RCC 7860 (cell line): ENCODE measurements at regions not wholly inside any gene's neighbourhood (a gene's known extent, or its start where the extent isn't known, plus 50 kb on each side); places are given as distances from the start of the nearest gene placed in this dataset.
"Not testable (repeated sequence)": the region's sequence is repeated elsewhere in the genome, so short reads cannot be mapped to it uniquely, and the experiment has no call there.

Source experiments
- DNase-seq: peaks from one replicate; pipeline ENCODE4 v3.0.0-alpha.2; 2015; ENCODE audit warnings: low spot score
- FAIRE-seq: peaks from 2 replicates; lab custom pipeline; 2012; peaks lifted over from hg19 to GRCh38; lab: Jason Lieb, UNC

GRCh38 chr11:67780056-67780455 is 105.6 kb upstream of the ALDH3B2 start:
- FAIRE-seq = no peak
- DNase-seq = no peak

DNA sequence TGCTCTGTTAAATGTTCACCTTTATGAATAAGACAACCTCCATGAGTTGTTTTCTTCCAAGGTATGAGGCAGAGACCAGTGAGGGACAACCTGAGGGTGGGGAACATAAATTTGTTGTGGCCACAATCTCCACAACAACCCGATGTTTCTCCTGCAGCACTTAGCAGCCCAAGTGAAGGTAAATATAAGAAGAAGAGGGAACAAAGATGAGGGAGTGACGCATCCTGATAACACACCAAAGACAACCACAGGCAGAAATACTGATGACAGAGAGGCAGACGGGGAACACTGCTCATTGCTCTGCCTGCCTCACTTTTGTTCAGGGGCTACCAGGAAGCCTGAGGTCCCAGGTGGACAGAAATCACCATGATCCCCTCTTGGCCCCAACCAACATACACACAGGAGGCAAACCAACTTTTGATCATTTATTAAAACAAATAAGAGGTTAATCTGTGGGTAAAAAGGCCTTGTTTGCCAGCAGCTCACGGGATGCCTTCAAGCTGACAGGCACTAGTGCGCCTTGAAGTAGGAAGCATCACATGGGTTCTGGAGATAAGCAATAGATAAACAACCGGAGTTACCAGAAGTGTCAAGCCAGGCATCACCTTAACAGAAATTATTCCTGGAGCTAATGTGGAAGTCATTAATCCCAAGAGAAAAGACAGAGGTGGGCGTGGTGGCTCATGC is 104.9 kb upstream of the ALDH3B2 start:
- DNase-seq, FAIRE-seq: not testable (repeated sequence)

DNA sequence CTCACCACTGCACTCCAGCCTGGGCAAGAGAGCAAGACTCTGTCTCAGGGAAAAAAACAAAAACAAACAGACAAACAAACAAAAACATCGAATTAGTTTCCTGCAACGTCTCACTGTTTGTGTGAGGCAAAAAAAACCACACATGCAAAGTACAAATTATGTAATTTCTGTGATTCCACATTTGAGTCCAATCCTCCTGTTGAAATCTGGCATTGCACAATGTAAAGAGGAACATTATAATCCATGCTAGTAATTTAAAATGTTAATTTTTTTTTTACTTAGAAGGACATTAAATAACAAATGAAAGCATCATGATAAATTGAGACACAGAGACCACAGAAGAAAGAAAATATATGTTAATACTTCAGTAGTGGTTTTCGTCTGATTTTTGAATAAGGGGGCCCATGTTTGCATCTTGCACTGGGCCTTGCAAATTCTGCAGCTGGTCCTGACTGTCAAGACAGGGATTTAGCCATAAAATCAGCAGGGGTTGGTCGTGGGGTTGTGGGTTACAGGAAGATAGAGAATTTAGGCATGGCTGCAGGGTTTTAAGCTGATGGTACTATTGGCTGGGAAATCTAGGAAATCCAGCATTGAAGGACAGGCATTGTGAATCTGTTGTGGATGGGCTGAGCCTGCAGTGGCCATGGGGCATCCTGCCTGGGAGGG is 102.6 kb upstream of the ALDH3B2 start:
- FAIRE-seq = no peak

DNA sequence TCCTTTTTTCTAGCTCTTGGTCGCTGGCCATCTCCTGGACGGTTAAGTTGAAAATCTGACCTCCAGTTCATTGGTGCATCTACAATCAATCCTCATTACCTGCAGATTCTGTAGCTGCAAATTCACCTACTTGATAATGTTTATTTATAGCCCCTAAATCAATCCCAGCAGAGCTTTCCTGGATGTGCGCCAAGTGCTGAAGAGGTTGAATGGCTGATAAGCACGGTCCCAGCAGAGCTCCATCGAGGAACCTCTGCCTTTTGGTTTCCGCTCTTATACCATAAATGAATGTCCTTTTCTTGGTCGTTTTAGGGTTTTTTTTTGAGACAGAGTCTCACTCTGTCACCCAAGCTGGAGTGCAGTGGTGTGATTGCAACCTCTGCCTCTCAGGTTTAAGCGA is 99.8 kb upstream of the ALDH3B2 start:
- not testable (repeated sequence) for FAIRE-seq, DNase-seq

More for the DNA sequence above, 102.6 kb upstream of the ALDH3B2 start:
- no peak for DNase-seq

- not testable (repeated sequence) for DNase-seq, FAIRE-seq
These were observed 93.7 kb upstream of the ALDH3B2 start for GRCh38 chr11:67768001-67768730.

GRCh38 chr11:67761211-67761610 is 86.8 kb upstream of the ALDH3B2 start:
- not testable (repeated sequence) for FAIRE-seq

DNA sequence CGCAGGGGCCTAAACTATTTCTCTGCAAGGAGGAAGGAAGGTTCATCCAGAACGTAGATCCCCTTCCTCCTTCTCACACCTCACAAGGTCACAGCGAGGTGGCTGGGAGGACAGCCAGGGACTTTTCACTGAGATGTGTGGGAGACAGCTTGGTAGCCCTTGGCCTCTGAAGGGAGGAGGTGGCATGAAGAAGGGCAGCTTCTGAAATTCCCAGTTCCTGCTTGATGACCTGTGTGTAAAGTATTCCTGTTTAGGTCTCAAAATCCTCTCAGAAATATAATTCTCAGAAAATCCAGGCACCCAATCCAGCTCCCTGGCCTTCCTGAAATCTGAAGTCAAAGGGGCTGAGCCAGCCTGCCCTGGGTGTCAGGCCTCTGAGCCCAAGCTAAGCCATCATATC is 84.9 kb upstream of the ALDH3B2 start:
- FAIRE-seq, DNase-seq: not testable (repeated sequence)

More at GRCh38 chr11:67761211-67761610, 86.8 kb upstream of the ALDH3B2 start:
- DNase-seq = not testable (repeated sequence)

GRCh38 chr11:67758467-67758866 is 84.0 kb upstream of the ALDH3B2 start:
- DNase-seq, FAIRE-seq: not testable (repeated sequence)

- not testable (repeated sequence) for DNase-seq, FAIRE-seq
These were observed 83.6 kb upstream of the ALDH3B2 start for GRCh38 chr11:67758009-67758408.

DNA sequence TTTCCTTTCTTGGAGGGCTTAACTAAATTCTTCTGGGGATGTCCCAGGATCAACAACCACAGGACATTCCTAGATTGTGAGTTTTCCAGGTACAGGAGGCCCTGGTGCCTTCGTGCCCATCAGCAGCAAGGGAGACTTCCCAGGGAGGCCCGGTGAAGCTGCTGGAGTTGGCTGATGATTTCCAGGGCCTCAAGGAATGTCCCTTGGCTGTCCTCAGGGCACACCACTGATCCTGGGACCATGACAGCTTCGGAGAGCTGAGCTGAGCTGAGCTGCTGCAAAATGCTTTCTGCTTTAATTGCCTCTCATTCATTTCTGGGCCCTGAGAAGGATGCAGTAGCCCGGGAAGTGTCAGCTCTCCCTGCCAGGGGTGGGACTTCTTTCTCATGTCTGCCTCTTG is 79.4 kb upstream of the ALDH3B2 start:
- FAIRE-seq, DNase-seq: not testable (repeated sequence)

DNA sequence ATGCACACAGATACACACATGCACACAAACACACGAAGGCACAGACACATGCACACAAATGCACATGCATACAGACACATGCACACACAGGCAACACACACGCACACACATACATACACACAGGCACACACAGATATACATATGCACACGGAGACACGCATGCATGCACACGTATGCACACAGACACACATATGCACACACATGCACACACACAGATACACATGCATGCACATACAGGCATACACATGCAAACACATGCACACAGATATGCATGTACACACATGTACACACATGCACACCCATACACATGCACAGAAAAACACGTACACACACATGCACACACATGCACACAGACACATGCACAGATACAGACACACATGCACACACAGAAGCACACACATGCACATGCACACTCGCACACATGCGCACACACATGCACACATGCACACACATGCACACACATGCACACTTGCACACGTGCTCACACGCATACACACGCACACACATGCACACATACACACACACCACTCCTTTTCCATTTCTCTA is 70.8 kb upstream of the ALDH3B2 start:
- FAIRE-seq (no peak), DNase-seq (no peak)

GRCh38 chr11:67744231-67744630 is 69.8 kb upstream of the ALDH3B2 start:
- not testable (repeated sequence) for DNase-seq, FAIRE-seq

GRCh38 chr11:67738231-67738630 is 63.8 kb upstream of the ALDH3B2 start:
- FAIRE-seq, DNase-seq: not testable (repeated sequence)

- not testable (repeated sequence) for FAIRE-seq, DNase-seq
These were observed 63.2 kb upstream of the ALDH3B2 start for GRCh38 chr11:67737562-67738080.

DNA sequence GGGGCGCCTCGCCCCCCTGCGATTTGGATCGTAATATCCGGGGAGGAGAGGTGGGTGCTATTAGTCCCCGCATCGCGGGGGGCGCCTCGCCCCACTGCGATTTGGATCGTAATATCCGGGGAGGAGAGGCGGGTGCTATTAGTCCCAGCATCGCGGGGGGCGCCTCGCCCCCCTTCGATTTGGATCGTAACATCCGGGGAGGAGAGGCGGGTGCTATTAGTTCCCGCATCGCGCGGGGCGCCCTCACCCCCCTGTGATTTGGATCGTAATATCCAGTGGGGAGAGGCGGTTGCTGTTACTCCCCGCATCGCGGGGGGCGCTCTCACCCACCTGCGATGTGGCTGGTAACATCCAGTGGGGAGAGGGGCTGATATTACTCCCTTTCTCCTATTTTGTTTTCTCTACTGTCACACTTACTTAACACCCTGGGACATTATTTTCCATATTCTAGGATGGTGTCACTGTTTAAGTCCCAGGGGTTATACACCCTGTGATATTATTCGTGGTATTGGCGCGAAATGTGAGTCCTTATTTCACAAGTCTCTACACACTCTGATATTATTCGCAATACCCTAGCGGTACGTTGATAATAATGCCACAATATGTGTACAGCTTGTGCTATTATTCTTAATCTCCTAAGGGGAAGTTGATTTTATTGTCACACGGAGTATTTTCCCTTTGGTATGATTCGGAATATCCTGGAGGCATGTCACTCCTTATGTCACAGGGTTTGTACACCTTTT is 57.8 kb upstream of the ALDH3B2 start:
- FAIRE-seq = no peak
- no peak for DNase-seq

- DNase-seq = no peak
These were observed 57.2 kb upstream of the ALDH3B2 start for GRCh38 chr11:67731583-67731982.

GRCh38 chr11:67728163-67728571 is 53.7 kb upstream of the ALDH3B2 start:
- FAIRE-seq, DNase-seq: not testable (repeated sequence)

More at GRCh38 chr11:67731583-67731982, 57.2 kb upstream of the ALDH3B2 start:
- no peak for FAIRE-seq

DNA sequence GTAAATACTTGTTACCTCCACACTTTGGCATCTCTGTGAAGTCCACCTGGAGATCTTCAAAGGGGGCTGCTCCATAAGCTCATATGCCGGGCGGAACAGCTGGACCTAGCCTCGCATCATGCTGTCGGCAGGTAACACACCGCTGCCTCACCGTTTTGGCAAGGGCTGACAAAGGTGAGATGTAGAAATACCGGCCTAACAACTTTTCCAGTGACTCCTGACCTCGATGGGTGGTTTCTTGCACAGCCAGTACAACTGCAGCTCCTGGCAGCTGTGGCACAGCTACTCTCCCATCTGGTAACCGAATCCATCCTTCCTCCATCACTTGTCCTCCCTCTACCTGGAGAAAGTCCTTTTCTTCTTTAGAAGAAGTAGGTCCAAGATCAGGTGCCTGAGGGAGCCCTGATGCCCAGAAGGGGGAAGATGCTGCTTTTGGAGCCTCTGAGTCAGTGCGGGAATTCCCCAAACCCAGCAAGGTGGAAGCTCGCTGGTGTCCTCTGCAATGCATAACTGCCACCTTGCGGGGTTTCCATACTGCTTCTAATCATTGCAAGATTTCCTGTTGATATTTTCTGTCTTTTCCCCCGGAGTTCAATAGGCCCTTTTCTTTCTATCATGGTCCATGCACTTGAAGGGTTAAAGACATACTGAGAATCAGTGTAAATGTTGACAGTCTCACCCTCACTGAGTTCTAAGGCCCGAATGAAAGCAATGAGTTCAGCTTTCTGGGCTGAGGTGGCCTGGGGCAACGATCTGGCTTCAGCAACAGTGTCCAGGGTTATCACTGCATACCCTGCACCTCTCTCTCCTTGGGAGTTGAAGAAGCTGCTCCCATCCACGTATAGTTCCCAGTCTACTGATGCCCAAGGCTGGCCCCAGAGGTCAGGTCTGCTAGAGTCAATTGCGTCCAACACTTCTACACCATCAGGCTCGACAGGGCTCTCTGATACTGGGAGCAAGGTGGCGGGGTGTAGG is 52.9 kb upstream of the ALDH3B2 start:
- not testable (repeated sequence) for DNase-seq, FAIRE-seq
